ENCODE measurements at regions not wholly inside any gene's neighbourhood (a gene's known extent, or its start where the extent isn't known, plus 50 kb on each side); places are given as distances from the start of the nearest gene placed in this dataset.

- TF ChIP-seq CTCF (IDR thresholded peaks at IDR 0.05; ENCODE audit: extremely low read depth in 1 of 2, insufficient read depth in 1 of 2, low read depth in 1 of 2, low read length in 2 of 2): no peak
- no peak for TF ChIP-seq POLR2A (IDR thresholded peaks at IDR 0.05; ENCODE audit: low read depth, low read length)
Observed at GRCh38 chr2:157203651-157204050, 53.9 kb upstream of the GALNT5 start.

Data from endothelial cell of umbilical vein (primary cell).